ENCODE measurements at regions not wholly inside any gene's neighbourhood (a gene's known extent, or its start where the extent isn't known, plus 50 kb on each side); places are given as distances from the start of the nearest gene placed in this dataset.
"Not testable (repeated sequence)": the region's sequence is repeated elsewhere in the genome, so short reads cannot be mapped to it uniquely, and the experiment has no call there.

DNA sequence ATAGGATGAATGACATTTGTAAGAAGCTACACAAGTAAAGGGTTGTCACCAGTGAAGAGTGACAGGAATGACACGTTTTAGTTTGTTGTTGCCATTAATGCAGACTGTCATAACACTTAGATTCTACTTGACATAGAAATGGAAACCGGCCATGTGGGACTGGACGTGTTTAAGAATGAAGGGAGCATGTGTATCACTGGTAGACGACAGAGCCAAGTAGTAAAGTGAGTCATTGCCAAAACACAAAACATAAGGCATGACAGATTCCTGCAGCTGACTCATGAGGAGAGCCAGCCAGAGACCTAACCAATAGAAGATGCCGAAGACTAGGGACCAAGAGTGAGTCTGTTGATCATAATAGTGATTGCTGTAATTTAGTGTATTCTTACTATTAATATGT, 106.2 kb upstream of the PLAAT1 start:
- no peaks in the 10 kb centered on the region for H3K9me3 ChIP-seq (ENCODE audit: insufficient read depth, low read length)
- no peaks in the 10 kb centered on the region for H3K36me3 ChIP-seq (ENCODE audit: insufficient read depth, insufficient read length, low read length)
- H3K9ac ChIP-seq (ENCODE audit: insufficient read length, low read depth) = no peak overlapping the region
- DNase-seq (ENCODE audit: low read depth, low spot score) = no peak
- TF ChIP-seq YY1 (IDR thresholded peaks at IDR 0.05; ENCODE audit: insufficient read depth, insufficient read length) (no peak), SUZ12 (IDR thresholded peaks at IDR 0.05; ENCODE audit: extremely low read depth, insufficient read depth, insufficient read length) (no peak), ZNF274 (IDR thresholded peaks at IDR 0.05; ENCODE audit: low read depth, low read length) (no peak)
- H3K4me3 ChIP-seq (ENCODE audit: insufficient read length, low read depth) = no peak overlapping the region
- no peaks in the 10 kb centered on the region for H3K4me1 ChIP-seq (ENCODE audit: insufficient read depth, insufficient read length)
- H3K27me3 ChIP-seq (ENCODE audit: insufficient read depth, insufficient read length) = no peaks in the 10 kb centered on the region

DNA sequence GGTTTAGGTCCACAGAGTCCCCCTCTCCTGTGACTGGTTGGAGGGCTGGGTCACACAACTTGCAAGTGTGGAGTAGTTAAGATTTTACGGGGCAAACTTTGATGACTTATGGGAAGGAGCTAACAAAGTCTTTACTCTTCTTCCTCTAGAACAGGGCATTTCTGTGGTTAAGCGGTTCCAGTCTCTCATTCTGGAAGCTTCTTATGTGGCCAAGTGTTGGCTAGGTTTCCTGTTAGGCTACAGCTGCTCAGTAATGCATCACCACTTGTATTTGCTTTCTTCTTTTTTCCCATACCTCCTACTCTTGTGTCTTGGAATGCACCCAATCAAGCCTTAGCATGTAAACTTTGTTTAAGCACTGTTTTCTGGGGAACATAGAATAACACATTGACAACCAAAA, 100.6 kb upstream of the PLAAT1 start:
- Histone ChIP-seq H3K9me3 (ENCODE audit: insufficient read depth, low read length) (no peaks in the 10 kb centered on the region), H3K27me3 (ENCODE audit: insufficient read depth, insufficient read length) (no peaks in the 10 kb centered on the region), H3K4me1 (ENCODE audit: insufficient read depth, insufficient read length) (no peaks in the 10 kb centered on the region), H3K4me3 (ENCODE audit: insufficient read length, low read depth) (no peak overlapping the region), H3K9ac (ENCODE audit: insufficient read length, low read depth) (no peak overlapping the region), H3K36me3 (ENCODE audit: insufficient read depth, insufficient read length, low read length) (no peaks in the 10 kb centered on the region)
- no peak for TF ChIP-seq YY1 (IDR thresholded peaks at IDR 0.05; ENCODE audit: insufficient read depth, insufficient read length)
- no peak for DNase-seq (ENCODE audit: low read depth, low spot score)

DNA sequence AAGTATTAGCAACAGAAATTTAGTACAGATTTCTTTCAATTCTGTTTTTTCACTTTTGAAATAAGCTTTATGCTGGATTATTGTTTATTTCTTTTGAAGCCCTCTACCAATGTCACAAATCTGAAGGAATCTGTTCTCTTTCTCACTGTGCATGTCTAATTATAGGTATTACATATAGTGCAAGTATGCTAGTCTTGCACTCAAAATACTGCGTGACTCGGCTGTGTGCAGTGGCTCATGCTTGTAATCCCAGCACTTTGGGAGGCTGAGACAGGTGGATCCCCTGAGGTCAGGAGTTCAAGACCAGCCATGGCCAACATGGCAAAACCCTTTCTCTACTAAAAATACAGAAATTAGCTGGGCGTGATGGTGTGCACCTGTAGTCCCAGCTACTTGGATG, 95.8 kb upstream of the PLAAT1 start:
- DNase-seq (ENCODE audit: low read depth, low spot score) = no peak
- H3K27me3 ChIP-seq (ENCODE audit: insufficient read depth, insufficient read length) = no peaks in the 10 kb centered on the region
- TF ChIP-seq SUZ12 (IDR thresholded peaks at IDR 0.05; ENCODE audit: extremely low read depth, insufficient read depth, insufficient read length) = no peak
- no peak for TF ChIP-seq ZNF274 (IDR thresholded peaks at IDR 0.05; ENCODE audit: low read depth, low read length)
- TF ChIP-seq YY1 (IDR thresholded peaks at IDR 0.05; ENCODE audit: insufficient read depth, insufficient read length) = no peak
- no peak overlapping the region for H3K4me3 ChIP-seq (ENCODE audit: insufficient read length, low read depth)
- H3K9me3 ChIP-seq (ENCODE audit: insufficient read depth, low read length) = no peaks in the 10 kb centered on the region
- H3K4me1 ChIP-seq (ENCODE audit: insufficient read depth, insufficient read length) = no peaks in the 10 kb centered on the region
- H3K36me3 ChIP-seq (ENCODE audit: insufficient read depth, insufficient read length, low read length) = no peaks in the 10 kb centered on the region
- no peak overlapping the region for H3K9ac ChIP-seq (ENCODE audit: insufficient read length, low read depth)

DNA sequence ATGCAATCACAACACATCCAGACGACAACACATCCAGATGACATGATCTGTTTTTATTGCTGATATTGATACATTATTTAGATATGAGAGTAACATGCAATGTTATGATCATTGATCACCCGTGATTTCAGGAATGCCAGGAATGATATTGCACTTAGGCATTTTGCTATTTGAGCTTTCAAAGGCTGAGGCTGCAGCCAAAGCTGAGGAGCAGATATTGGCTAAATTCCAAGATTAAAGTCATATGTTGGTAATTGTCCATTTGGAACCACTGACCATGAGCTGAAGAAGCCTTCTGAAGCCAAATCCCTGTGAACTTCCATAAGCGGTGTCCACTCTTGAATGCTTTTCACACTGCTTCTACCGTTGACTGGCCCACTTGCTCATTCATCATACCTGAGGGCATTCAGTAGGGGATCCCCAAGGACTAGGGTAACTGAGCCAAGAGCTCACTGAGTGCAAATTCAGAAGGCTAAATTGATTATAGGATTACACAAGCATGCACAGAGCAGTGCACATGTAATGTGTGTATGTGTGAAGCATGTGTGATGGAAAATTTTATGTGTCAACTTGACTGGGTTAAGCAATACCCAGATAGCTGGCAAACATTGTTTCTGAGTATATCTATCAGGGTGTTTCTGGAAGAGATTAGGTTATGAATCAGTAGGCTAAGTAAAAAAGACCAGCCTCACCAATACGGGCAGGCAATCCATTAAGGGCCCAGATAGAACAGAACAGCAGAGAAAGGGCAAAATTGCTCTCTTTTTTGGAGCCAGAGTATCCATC, 92.1 kb upstream of the PLAAT1 start:
- Histone ChIP-seq H3K36me3 (ENCODE audit: insufficient read depth, insufficient read length, low read length) (no peaks in the 10 kb centered on the region), H3K4me3 (ENCODE audit: insufficient read length, low read depth) (no peak overlapping the region), H3K27me3 (ENCODE audit: insufficient read depth, insufficient read length) (no peaks in the 10 kb centered on the region), H3K9ac (ENCODE audit: insufficient read length, low read depth) (no peak overlapping the region), H3K9me3 (ENCODE audit: insufficient read depth, low read length) (no peaks in the 10 kb centered on the region), H3K4me1 (ENCODE audit: insufficient read depth, insufficient read length) (no peaks in the 10 kb centered on the region)
- TF ChIP-seq YY1 (IDR thresholded peaks at IDR 0.05; ENCODE audit: insufficient read depth, insufficient read length) (no peak), ZNF274 (IDR thresholded peaks at IDR 0.05; ENCODE audit: low read depth, low read length) (no peak), SUZ12 (IDR thresholded peaks at IDR 0.05; ENCODE audit: extremely low read depth, insufficient read depth, insufficient read length) (no peak)
- no peak for DNase-seq (ENCODE audit: low read depth, low spot score)

DNA sequence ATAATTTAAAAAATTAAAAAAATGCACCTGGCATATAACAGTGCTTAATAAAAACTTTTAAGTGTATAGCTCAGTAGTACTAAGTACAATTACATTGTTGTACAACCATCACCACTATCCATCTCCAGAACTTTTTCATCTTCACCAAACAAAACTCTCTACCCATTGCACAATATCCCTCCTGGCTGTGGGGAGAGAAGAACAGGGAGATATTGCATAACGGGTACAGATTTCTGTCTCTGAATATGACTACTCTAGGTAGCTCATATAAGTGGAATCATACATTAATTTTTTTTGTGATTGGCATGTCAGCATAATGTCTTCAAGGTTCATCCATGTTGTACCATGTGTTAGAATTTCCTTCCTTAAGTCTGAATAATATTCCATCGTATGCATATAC, 91.0 kb upstream of the PLAAT1 start:
- Histone ChIP-seq H3K4me3 (ENCODE audit: insufficient read length, low read depth) (no peak overlapping the region), H3K9me3 (ENCODE audit: insufficient read depth, low read length) (no peaks in the 10 kb centered on the region), H3K36me3 (ENCODE audit: insufficient read depth, insufficient read length, low read length) (no peaks in the 10 kb centered on the region), H3K27me3 (ENCODE audit: insufficient read depth, insufficient read length) (no peaks in the 10 kb centered on the region), H3K4me1 (ENCODE audit: insufficient read depth, insufficient read length) (no peaks in the 10 kb centered on the region), H3K9ac (ENCODE audit: insufficient read length, low read depth) (no peak overlapping the region)
- TF ChIP-seq SUZ12 (IDR thresholded peaks at IDR 0.05; ENCODE audit: extremely low read depth, insufficient read depth, insufficient read length) (no peak), YY1 (IDR thresholded peaks at IDR 0.05; ENCODE audit: insufficient read depth, insufficient read length) (no peak)
- no peak for DNase-seq (ENCODE audit: low read depth, low spot score)

DNA sequence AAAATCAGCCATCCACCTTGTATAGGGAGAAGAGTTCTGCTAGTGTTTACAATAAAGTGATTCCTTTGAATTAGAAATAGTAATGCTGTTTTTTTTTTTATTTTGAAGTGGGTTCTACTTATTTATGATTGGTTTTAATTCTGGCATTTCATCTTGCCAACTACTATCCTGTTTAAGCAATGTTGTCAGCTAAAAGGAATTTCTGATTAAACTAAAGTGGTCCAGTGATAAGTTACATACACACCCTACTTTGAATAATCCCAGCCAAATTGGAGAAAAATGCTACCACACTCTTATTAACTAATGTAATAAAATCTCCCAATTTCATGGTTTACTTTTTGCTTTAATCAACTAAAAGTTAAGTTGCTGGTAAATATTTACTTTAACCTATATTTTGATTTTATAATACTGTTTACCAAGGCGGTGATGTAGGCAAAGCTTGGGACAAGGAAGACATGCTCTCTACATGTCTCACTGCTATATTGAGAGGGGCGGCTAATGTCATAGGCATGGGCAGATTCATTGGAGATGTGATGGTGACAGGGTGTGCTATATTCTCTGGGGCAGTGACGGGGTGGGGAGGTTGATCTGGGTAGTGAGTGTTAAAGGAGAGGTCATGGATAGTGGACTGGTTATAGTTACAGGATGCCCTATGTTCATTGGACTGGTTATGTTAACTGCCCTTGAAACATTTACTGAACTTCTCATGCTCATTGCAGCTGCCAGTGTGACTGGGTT, 85.8 kb upstream of the PLAAT1 start:
- not testable (repeated sequence) for H3K9me3 ChIP-seq (ENCODE audit: insufficient read depth, low read length); H3K36me3 ChIP-seq (ENCODE audit: insufficient read depth, insufficient read length, low read length); H3K9ac ChIP-seq (ENCODE audit: insufficient read length, low read depth); H3K4me1 ChIP-seq (ENCODE audit: insufficient read depth, insufficient read length); H3K27me3 ChIP-seq (ENCODE audit: insufficient read depth, insufficient read length); H3K4me3 ChIP-seq (ENCODE audit: insufficient read length, low read depth); DNase-seq (ENCODE audit: low read depth, low spot score)

DNA sequence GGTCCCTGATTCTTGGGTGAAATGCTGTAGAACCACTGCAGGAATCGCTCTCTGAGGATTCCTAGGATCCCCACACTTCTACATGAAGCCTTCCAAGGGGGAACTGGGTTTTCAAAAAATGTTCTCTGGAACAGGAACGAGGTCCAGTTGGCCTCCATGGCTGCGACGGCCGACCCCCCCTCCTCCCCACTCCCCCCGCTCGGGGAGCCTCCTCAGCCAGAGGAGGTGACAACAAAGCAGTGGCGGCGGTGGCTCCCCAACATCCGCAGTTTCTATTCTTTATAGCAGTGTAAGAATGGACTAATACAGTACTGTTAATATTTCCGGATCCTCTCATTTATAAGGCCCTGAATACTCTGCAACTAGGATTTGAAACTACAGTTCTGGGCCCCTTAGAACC, 84.0 kb upstream of the PLAAT1 start:
- Histone ChIP-seq H3K9me3 (ENCODE audit: insufficient read depth, low read length) (no peaks in the 10 kb centered on the region), H3K4me3 (ENCODE audit: insufficient read length, low read depth) (no peak overlapping the region), H3K9ac (ENCODE audit: insufficient read length, low read depth) (no peak overlapping the region), H3K36me3 (ENCODE audit: insufficient read depth, insufficient read length, low read length) (no peaks in the 10 kb centered on the region), H3K27me3 (ENCODE audit: insufficient read depth, insufficient read length) (no peaks in the 10 kb centered on the region), H3K4me1 (ENCODE audit: insufficient read depth, insufficient read length) (no peaks in the 10 kb centered on the region)
- TF ChIP-seq YY1 (IDR thresholded peaks at IDR 0.05; ENCODE audit: insufficient read depth, insufficient read length) = no peak
- no peak for TF ChIP-seq SUZ12 (IDR thresholded peaks at IDR 0.05; ENCODE audit: extremely low read depth, insufficient read depth, insufficient read length)
- TF ChIP-seq ZNF274 (IDR thresholded peaks at IDR 0.05; ENCODE audit: low read depth, low read length) = no peak
- DNase-seq (ENCODE audit: low read depth, low spot score) = no peak

Data from NT2/D1 (cell line).